ENCODE measurements at regions not wholly inside any gene's neighbourhood (a gene's known extent, or its start where the extent isn't known, plus 50 kb on each side); places are given as distances from the start of the nearest gene placed in this dataset.

GRCh38 chr13:61891401-61891800, 475.8 kb upstream of the PCDH20 start:
- no peak for TF ChIP-seq FOXM1 (IDR thresholded peaks at IDR 0.05; ENCODE audit: borderline replicate concordance, low read depth)
- TF ChIP-seq CEBPB (IDR thresholded peaks at IDR 0.05): no peak
- no peak for TF ChIP-seq EP300 (IDR thresholded peaks at IDR 0.05; ENCODE audit: borderline replicate concordance)
- no peak for TF ChIP-seq YY1 (IDR thresholded peaks at IDR 0.05; ENCODE audit: low read depth)
- TF ChIP-seq, protein P1, sequence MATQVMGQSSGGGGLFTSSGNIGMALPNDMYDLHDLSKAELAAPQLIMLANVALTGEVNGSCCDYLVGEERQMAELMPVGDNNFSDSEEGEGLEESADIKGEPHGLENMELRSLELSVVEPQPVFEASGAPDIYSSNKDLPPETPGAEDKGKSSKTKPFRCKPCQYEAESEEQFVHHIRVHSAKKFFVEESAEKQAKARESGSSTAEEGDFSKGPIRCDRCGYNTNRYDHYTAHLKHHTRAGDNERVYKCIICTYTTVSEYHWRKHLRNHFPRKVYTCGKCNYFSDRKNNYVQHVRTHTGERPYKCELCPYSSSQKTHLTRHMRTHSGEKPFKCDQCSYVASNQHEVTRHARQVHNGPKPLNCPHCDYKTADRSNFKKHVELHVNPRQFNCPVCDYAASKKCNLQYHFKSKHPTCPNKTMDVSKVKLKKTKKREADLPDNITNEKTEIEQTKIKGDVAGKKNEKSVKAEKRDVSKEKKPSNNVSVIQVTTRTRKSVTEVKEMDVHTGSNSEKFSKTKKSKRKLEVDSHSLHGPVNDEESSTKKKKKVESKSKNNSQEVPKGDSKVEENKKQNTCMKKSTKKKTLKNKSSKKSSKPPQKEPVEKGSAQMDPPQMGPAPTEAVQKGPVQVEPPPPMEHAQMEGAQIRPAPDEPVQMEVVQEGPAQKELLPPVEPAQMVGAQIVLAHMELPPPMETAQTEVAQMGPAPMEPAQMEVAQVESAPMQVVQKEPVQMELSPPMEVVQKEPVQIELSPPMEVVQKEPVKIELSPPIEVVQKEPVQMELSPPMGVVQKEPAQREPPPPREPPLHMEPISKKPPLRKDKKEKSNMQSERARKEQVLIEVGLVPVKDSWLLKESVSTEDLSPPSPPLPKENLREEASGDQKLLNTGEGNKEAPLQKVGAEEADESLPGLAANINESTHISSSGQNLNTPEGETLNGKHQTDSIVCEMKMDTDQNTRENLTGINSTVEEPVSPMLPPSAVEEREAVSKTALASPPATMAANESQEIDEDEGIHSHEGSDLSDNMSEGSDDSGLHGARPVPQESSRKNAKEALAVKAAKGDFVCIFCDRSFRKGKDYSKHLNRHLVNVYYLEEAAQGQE (IDR thresholded peaks at IDR 0.05; ENCODE audit: low read depth): no peak
